ENCODE measurements at regions not wholly inside any gene's neighbourhood (a gene's known extent, or its start where the extent isn't known, plus 50 kb on each side); places are given as distances from the start of the nearest gene placed in this dataset.
"Not testable (repeated sequence)": the region's sequence is repeated elsewhere in the genome, so short reads cannot be mapped to it uniquely, and the experiment has no call there.

- DNase-seq (ENCODE audit: low read depth in 4 of 4, low spot score in 1 of 4) = not testable (repeated sequence)
Measured at GRCh38 chr3:187475613-187476012, 107.4 kb downstream of the RTP4 start.

GRCh38 chr3:187473778-187474406, 105.7 kb downstream of the RTP4 start:
- no peak for DNase-seq (ENCODE audit: low read depth in 4 of 4, low spot score in 1 of 4)

- not testable (repeated sequence) for DNase-seq (ENCODE audit: low read depth in 4 of 4, low spot score in 1 of 4)
Measured at GRCh38 chr3:187466306-187466705, 98.1 kb downstream of the RTP4 start.

GRCh38 chr3:187465503-187465902, 97.3 kb downstream of the RTP4 start:
- DNase-seq (ENCODE audit: low read depth in 4 of 4, low spot score in 1 of 4) = no peak

GRCh38 chr3:187464682-187465081, 96.5 kb downstream of the RTP4 start:
- no peak for DNase-seq (ENCODE audit: low read depth in 4 of 4, low spot score in 1 of 4)

- no peak for DNase-seq (ENCODE audit: low read depth in 4 of 4, low spot score in 1 of 4)
Measured at GRCh38 chr3:187458921-187459320, 90.7 kb downstream of the RTP4 start.

- DNase-seq (ENCODE audit: low read depth in 4 of 4, low spot score in 1 of 4) = no peak
Measured at GRCh38 chr3:187458383-187458782, 90.2 kb downstream of the RTP4 start.

- no peak for DNase-seq (ENCODE audit: low read depth in 4 of 4, low spot score in 1 of 4)
Measured at GRCh38 chr3:187456250-187456649, 88.1 kb downstream of the RTP4 start.

- no peak for DNase-seq (ENCODE audit: low read depth in 4 of 4, low spot score in 1 of 4)
Measured at GRCh38 chr3:187454085-187454815, 86.1 kb downstream of the RTP4 start.

GRCh38 chr3:187450431-187451190, 82.4 kb downstream of the RTP4 start:
- no peak for DNase-seq (ENCODE audit: low read depth in 4 of 4, low spot score in 1 of 4)

- no peak for DNase-seq (ENCODE audit: low read depth in 4 of 4, low spot score in 1 of 4)
Measured at GRCh38 chr3:187448674-187449073, 80.5 kb downstream of the RTP4 start.

- no peak for DNase-seq (ENCODE audit: low read depth in 4 of 4, low spot score in 1 of 4)
Measured at GRCh38 chr3:187447737-187448136, 79.6 kb downstream of the RTP4 start.

GRCh38 chr3:187445356-187445755, 77.2 kb downstream of the RTP4 start:
- DNase-seq (ENCODE audit: low read depth in 4 of 4, low spot score in 1 of 4) = no peak

GRCh38 chr3:187434524-187434923, 66.3 kb downstream of the RTP4 start:
- no peak for DNase-seq (ENCODE audit: low read depth in 4 of 4, low spot score in 1 of 4)

- DNase-seq (ENCODE audit: low read depth in 4 of 4, low spot score in 1 of 4) = no peak
Measured at GRCh38 chr3:187430576-187430975, 62.4 kb downstream of the RTP4 start.

Measured in stimulated activated CD4-positive, alpha-beta T cell treated with anti-CD3 and anti-CD28 coated beads, Interleukin-1b, Interleukin-23, amount 100 ng/mL, for 24 hours (primary cell).